ENCODE measurements at regions not wholly inside any gene's neighbourhood (a gene's known extent, or its start where the extent isn't known, plus 50 kb on each side); places are given as distances from the start of the nearest gene placed in this dataset.

GRCh38 chr11:119491753-119492510, 69.0 kb upstream of the THY1 start:
- TF ChIP-seq CTCF (IDR thresholded peaks at IDR 0.05) = no peak
- TF ChIP-seq POLR2A (IDR thresholded peaks at IDR 0.05) = no peak
- no peak for TF ChIP-seq EP300 (IDR thresholded peaks at IDR 0.05)

Data from tibial nerve (tissue), 4 donors.